ENCODE measurements at regions not wholly inside any gene's neighbourhood (a gene's known extent, or its start where the extent isn't known, plus 50 kb on each side); places are given as distances from the start of the nearest gene placed in this dataset.

DNA sequence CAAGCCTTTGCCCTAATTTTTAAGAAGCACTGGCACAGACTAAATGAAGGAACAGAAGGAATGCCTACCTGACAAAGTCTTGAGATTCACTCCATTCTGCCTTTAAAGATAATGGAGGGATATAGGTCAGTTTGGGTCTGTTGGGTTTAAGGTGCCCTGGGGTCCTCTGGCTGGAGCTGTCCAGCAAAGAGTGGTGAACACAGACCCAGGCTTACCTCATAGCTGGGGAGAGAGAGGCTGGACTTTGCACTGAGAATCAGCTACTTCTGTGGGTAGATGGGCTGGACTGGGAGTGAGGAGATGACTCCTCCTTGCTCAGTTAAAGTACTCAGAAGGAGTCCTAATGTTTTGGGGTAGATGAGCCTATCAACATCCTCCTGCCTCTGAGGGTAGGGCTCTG is 64.4 kb upstream of the CXCR4 start:
- DNase-seq (ENCODE audit: low read depth in 2 of 2) = no peak

DNA sequence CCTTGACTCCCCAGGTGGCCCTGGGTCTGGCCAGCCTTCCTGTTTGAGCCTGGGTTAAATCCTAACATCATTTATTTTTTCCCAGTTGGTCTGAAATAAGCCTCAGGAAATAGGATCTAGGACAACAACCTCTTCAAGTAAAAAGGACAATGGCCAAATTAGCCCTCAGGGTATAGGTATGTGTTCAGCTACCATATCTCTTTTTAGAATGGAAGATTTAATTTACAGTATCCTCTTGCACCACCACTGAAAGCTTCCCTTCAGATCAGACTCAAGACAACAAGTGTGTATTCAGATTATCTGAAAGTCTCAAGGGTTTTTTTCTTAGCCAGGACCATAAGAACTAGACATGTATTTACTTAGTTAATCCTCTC is 61.6 kb upstream of the CXCR4 start:
- no peak for DNase-seq (ENCODE audit: low read depth in 2 of 2)

DNA sequence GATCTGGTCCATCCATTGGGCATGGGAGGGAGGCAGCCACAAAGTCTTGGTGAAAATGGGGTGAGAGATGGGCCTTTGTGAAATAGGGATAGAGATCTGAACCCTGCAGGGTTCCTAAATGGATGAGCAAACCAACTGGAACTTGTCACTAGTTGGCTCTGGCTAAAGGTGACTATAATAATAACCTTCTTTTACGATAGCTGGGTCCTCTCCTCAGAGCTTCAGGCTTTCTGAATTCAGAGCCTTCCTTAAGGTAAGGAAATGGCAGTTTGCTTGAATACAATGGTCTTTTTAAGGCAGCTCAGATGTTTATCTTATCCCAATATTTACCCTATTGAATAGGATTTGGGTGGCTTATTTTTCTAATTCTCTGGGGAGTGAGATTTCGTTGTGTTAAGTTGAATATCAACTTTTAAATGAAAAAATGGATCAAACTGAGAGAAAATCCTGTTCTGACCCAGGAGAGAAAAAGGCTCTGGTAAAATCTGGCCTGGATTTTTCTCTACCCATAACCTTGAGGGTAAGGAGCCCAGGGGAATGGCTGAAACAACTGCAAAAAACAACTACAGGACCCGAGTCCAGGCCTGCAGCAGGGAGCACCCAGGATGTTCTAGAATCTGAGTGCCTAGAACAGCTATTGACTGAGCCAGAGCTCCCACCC is 61.1 kb upstream of the CXCR4 start:
- DNase-seq (ENCODE audit: low read depth in 2 of 2) = no peak

DNA sequence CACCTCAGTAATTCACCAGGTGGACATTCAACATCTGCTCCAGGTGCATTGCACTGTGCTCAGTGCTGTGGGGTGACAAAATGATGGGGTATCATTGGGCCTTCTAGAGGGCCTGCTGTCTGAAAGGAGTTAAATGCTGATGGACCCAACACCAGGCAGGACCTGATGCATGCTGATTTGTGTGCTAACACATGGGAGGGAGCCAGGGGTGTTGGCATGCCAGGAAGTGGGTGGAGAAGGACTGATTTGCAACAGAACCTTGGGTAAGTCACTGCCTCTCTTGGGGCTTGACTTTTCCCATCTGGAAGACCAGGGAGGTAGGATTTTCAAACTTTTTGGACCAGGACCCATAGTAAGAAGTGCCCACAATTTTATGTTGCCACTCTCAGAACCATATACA is 57.9 kb upstream of the CXCR4 start:
- DNase-seq (ENCODE audit: low read depth in 2 of 2) = no peak

DNA sequence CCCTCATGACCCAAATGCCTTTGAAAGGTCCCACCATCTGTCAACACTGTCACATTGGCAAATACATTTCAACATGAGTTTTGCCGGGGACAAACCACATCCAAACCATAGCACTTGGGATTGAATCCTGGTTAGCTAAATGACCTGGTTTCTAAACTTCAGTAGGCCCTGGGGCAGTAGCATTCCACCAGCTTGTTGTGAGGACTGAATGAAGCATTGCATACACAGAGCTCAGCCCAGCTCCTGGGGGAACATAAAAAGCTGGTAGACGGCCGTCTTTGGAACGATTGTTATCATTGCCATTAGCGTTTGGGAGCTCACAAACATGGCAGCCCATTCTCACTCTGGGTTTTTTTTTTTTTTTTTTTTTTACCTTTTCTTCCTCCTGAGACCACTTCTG is 57.5 kb upstream of the CXCR4 start:
- no peak for DNase-seq (ENCODE audit: low read depth in 2 of 2)

DNA sequence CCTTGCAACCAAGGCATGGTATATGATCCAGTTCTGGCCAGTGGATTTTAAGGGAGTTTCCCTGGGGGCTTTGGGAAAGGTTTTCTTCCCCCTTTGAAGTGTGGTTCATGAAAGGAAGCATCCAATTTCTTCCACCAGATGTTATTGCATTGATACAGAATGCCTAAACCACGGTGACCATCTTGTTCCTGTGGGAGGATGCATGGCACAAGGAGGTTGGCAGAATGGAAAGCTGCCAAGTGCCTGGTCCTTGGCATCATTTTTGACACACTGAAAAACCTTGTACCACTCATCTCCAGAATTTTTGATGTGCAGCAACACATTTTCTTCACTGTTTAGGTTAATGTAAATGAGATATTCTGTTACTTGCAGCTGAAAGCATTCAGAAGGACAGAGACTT is 55.2 kb upstream of the CXCR4 start:
- DNase-seq (ENCODE audit: low read depth in 2 of 2) = no peak

DNA sequence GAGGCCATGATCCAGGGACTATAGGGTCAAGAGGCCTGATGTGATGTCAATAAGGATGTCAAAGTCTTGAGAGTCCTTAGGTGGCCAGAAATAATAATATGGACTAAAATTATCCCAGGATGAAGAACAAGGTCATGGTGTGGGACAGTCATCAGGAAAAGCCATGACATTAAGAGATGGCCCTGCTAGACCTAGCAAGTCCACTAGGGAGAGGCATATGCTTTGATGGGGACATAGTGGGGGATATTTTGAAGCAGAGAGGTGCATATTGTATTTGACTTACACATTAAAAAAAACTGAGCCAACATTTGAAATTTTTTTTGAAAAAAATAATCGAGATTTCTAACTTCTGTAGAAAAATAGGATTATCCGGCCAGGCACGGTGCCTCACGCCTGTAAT is 53.3 kb upstream of the CXCR4 start:
- no peak for DNase-seq (ENCODE audit: low read depth in 2 of 2)

DNA sequence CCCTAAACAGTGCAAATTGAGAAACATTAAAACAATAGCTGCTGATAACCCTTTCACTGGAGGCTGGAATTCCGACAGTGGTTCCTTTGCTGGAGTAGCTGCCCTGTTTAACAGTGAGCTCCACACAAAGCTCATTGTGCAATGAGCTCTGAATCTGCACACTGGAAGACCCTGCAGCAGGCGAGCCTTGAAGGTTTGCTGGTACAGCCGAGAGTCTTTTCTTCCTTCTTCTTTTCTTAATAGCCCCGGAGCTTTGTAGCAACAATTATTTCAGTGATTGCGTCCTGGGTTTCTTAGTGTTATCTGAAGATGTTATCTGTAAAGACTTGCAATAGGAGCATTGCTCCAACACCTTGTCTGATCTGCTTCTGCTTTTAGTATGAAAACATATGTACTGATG is 50.8 kb upstream of the CXCR4 start:
- no peak for DNase-seq (ENCODE audit: low read depth in 2 of 2)

DNA sequence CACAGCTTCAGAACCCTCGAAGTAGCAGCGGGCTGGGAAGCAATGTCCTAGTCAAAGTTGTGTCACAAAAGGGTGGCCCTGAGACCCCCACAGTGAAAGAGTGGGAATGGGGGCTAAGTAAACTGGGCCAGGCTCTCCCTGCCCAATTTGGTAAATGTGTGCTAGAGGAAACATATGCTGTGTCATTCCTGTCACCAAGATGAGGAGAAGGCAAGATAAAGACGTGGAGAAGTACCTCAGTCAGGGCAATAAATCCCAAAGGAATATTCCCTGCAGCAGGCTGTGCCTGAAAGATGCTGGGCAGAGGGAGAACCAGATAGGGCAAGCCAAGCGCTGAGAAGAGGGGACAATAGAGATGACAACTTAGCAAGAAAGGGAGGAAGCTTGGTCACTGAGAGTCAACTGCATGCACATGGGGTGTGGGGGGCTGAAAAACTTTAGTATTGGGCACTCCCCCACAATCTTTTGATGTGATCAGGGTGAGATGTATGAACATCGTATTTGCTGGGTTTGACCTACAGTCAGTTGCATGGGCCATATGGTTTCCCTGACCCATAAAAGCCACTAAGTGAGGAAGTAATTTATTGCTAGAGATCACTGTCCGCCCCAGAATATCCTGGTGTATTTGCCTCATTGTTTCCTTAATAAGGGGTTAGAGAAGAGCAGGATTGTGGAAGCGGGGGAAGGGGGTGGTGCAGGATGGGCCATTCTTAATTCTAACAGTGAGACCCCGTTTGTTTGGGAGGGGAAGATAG is 49.9 kb upstream of the CXCR4 start:
- DNase-seq (ENCODE audit: low read depth in 2 of 2) = no peak

Data from stimulated activated CD8-positive, alpha-beta memory T cell treated with anti-CD3 and anti-CD28 coated beads, Interleukin-2, amount 100 ng/mL, for 1 hour (primary cell).